ENCODE measurements at regions not wholly inside any gene's neighbourhood (a gene's known extent, or its start where the extent isn't known, plus 50 kb on each side); places are given as distances from the start of the nearest gene placed in this dataset.

DNA sequence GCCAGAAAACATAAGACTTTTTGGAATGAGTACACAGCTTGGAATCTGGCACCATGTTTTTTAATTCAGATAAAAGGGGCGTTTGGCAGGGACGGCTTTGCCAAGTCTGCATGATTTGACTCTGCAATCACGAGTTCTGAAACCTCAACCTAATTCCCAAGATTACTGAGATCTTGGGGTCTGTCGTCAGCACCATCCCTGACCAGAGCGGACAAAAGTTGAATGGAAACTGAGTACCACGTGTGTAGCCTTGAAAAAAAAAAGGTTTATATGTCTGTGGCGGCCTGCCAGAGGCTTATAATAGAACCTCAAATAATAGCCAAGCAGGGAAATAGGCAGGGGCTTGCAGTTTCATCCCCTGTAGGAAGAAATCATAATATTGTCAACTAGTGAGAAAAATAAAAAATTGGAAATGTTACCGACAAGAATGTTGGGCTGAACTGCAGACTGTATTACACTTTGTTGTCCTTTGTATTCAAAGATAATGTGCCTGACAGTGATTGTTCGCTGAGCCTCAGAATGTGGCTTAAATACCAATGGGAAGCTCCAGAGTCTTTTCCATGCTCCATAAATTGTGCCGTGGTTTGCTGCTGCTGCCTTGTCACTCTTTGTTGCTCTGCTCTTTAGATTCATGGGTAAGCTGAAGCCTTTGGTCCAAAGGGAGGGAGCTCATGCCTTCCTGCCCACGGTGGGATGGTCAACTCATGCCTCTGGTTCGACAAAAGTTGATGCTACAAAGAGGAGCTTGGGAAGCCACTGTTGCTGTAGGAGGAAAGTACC, 118.8 kb upstream of the ARID1B start:
- POLR2A ChIA-PET = no interaction called here
- TF ChIP-seq, protein P1, sequence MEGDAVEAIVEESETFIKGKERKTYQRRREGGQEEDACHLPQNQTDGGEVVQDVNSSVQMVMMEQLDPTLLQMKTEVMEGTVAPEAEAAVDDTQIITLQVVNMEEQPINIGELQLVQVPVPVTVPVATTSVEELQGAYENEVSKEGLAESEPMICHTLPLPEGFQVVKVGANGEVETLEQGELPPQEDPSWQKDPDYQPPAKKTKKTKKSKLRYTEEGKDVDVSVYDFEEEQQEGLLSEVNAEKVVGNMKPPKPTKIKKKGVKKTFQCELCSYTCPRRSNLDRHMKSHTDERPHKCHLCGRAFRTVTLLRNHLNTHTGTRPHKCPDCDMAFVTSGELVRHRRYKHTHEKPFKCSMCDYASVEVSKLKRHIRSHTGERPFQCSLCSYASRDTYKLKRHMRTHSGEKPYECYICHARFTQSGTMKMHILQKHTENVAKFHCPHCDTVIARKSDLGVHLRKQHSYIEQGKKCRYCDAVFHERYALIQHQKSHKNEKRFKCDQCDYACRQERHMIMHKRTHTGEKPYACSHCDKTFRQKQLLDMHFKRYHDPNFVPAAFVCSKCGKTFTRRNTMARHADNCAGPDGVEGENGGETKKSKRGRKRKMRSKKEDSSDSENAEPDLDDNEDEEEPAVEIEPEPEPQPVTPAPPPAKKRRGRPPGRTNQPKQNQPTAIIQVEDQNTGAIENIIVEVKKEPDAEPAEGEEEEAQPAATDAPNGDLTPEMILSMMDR (IDR thresholded peaks at IDR 0.05; ENCODE audit: insufficient read depth, low read length, missing control alignments) = no peak

DNA sequence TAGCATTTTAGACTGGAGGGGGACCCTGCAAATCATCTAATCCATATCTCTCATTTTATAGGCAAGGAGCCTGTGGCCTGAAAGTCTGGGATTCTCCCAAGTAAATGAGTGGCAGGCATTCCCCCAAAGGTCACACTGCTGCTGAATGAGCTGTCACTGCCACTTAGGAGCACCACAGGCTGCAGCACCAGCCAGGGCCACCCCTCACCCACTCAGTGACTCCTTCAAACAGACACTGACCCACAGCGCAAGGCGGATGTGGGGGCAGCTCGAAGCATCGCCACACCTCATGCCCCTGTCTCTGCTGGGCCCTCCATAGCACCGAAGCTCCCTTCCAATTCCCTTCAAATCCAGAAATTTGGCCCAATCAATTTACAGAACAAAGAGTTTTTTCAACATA, 119.9 kb upstream of the ARID1B start:
- TF ChIP-seq, protein P1 (IDR thresholded peaks at IDR 0.05; ENCODE audit: insufficient read depth, low read length, missing control alignments) = no peak
- CTCF ChIA-PET = interaction anchor here (1.9 kb wide), 1 partner anchor 92 kb away, joined by 5 read pairs; no protein-coding TSS in a partner anchor
- DNase-seq (ENCODE audit: low read depth, low spot score) = no peak
- POLR2A ChIA-PET = no interaction called here
- no peak overlapping the region for H3K4me3 ChIP-seq (ENCODE audit: low read depth, low read length)

More for the DNA sequence above, 118.8 kb upstream of the ARID1B start:
- CTCF ChIA-PET = interaction anchor here (1.9 kb wide), 1 partner anchor 93 kb away, joined by 5 read pairs; no protein-coding TSS in a partner anchor
- no peak overlapping the region for H3K4me3 ChIP-seq (ENCODE audit: low read depth, low read length)
- DNase-seq (ENCODE audit: low read depth, low spot score) = peak; percentile 76

DNA sequence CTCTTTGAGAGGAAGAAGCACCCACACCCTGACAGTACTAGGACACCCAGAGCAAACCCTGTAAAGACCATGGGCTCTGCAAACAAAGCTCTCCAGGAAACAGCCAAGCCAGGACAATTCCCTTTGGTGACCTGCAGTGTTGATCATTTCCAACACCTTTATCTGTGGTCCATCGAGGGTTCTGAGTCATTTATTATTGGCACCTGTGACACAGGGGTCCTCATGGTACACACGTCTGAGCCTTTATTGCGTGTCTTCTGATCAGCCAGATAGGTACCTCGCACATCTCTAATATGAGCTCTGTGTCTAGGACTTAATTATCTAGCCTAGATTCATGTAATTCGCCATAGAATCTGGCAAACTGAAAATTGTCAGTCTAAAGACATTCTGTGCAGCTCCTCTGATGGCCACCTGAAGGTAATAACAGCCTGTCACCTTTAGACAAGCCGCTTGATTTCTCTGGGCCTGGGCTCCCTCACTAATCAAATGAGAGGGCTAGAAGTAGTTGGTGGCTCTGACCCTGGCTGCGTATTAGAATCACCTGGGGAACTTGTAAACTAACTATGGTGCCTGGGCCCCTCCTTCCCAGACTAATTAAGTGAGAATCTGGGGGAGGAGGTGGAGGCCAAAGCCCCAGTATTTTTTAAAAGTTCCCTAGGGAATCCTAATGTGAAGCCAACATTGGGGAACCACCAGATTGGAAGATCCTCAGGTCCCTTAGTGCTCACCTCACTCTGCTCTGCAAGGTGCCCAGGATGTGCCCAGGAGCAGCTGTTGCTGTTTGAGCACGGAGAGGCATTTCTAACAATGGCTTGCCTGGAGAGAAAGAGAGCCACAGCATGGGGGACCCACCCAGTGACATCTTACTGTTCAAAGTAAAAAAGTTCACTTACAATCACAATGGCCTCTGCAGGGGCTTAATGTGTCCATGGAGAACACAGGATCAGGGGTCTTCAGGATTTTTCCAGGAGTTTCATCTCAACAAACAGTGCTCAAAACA, 122.0 kb upstream of the ARID1B start:
- H3K4me3 ChIP-seq (ENCODE audit: low read depth, low read length) = no peak overlapping the region
- TF ChIP-seq, protein P1 (IDR thresholded peaks at IDR 0.05; ENCODE audit: insufficient read depth, low read length, missing control alignments) = no peak
- no peak for DNase-seq (ENCODE audit: low read depth, low spot score)
- POLR2A ChIA-PET = no interaction called here
- CTCF ChIA-PET = interaction anchor here (0.8 kb wide), 1 partner anchor 90 kb away, joined by 3 read pairs; no protein-coding TSS in a partner anchor

DNA sequence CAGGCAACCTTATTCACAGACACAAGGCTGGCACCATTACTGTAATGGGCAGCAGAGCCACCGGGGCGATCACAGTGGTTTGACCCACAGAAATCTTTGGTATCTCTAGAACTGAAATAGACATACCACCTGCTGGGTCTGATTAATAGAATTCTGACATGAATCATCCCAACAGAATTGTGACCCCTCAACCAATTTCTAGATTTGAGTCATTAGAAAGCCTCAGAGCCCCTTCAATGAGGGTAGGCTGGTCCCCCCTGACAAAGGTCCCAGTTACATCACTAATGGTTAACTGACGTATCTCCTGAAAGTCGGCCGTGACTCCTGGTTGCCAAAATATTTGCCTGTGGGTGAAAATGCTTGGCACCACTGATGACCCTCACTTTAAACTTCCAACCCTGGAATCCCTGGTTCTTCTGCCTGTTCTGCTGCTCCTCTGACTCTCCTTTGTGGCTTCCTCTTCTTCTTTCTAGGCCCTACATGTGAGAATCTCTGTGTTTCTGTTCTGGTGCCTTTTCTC, 124.9 kb upstream of the ARID1B start:
- ChIA-PET POLR2A (no interaction called here), CTCF (no interaction called here)
- TF ChIP-seq, protein P1 (IDR thresholded peaks at IDR 0.05; ENCODE audit: insufficient read depth, low read length, missing control alignments) = no peak

DNA sequence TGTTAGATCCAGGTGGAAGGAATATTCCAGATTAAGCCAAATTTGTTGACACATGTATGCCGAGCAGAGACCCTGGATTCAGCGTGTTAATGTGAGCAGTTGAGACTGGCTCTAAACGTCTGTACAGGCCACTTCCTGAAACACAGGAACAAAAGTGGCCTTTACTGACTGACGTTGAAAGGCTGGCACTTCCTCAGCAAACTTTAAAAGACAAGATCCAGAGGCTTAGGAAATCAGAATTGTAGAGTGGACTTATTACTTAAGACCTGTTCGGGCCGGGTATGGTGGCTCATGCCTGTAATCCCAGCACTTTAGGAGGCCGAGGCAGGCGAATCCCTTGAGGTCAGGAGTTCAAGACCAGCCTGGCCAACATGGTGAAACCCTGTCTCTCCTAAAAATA, 125.7 kb upstream of the ARID1B start:
- DNase-seq (ENCODE audit: low read depth, low spot score) = no peak
- no peak overlapping the region for H3K4me3 ChIP-seq (ENCODE audit: low read depth, low read length)
- TF ChIP-seq, protein P1 (IDR thresholded peaks at IDR 0.05; ENCODE audit: insufficient read depth, low read length, missing control alignments) = no peak
- ChIA-PET CTCF (no interaction called here), POLR2A (no interaction called here)

More for the DNA sequence above, 124.9 kb upstream of the ARID1B start:
- no peak overlapping the region for H3K4me3 ChIP-seq (ENCODE audit: low read depth, low read length)
- no peak for DNase-seq (ENCODE audit: low read depth, low spot score)
